GM19468 (cell line): ENCODE measurements at regions not wholly inside any gene's neighbourhood (a gene's known extent, or its start where the extent isn't known, plus 50 kb on each side); places are given as distances from the start of the nearest gene placed in this dataset.

Experiments used
- ATAC-seq: cut with Tn5 transposase; IDR thresholded peaks from one replicate; pipeline ENCODE4 v1.9.1; 2021; ENCODE audit warnings: mild to moderate bottlenecking, moderate library complexity, moderate number of reproducible peaks; ENCODE audit not compliant: unreplicated experiment; ENCODE audit errors: extremely low read depth

DNA sequence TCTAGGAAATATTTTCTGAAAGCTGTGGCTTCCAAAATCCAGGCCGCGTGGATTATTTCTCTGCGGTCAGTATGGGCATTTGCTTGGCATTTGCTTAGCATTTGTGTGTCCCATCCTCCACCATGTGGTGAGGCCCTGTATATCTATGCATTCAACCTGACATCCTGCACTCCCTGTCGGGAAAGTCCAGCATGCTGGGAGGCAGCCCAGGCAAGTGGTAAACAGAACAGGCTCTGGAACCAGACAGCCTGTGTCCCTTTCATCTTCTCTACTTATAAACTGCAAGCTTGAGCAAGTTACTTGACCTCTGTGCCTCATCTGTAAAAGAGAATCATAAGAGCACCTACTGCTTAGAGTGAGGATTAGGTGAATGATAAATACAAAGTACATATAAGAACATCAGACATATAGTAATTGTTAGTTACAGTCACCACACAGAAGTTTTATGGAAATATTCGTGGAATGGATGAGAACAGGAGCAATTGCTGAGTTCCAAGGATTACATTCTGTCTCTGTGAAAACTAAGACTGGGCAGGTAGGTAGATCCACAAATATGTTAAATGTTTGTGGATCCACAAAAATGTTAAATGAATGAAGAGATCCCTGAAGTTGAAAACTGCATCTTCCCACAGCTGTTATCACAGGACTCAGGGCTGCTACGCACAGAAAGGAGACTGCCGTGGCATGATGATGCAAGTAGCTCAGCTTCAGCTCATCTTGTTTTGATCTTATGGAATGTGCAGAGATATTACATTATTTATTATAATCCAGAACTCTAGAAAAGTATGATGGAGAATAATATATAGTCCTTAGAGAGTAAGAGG is 317.0 kb upstream of the MMADHC start:
- no peak for ATAC-seq

DNA sequence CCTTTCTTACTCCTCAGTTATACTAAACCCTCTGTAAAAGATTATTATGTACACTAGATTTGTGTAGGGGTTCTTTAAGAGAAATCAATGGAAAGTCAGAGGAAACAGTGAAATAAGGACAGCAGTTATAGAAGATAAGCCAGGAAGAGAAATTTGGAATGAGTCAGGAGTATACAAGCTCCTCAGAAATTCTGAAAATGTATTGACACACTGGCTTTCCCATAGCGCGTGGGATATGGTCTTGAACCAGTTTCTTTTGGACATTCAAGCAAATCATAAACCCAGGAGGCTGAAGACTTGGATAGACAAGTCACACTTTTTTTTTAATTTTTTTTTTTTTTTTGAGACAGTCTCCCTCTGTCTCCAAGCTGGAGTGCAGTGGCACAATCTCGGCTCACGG is 316.1 kb upstream of the MMADHC start:
- ATAC-seq, result no peak

DNA sequence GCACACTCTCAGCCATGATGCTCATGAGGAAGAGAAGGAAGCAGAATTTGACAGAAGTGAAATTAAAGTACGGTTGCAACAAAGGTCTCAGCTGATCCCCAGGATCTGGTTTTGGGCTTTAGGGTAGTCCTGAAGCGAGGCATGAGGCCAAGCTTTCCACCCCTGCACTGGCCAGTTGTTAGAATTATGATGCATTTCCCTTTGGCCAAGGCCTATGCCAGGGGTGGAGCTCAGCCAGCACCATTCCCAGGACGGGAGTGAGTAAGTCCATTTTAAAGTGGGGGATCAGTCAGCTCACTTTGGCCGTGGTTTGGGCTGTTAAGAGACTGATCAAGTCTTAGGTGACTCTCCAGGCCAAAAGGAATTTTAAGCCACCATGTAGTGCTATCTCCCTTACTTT is 314.5 kb upstream of the MMADHC start:
- no peak for ATAC-seq

DNA sequence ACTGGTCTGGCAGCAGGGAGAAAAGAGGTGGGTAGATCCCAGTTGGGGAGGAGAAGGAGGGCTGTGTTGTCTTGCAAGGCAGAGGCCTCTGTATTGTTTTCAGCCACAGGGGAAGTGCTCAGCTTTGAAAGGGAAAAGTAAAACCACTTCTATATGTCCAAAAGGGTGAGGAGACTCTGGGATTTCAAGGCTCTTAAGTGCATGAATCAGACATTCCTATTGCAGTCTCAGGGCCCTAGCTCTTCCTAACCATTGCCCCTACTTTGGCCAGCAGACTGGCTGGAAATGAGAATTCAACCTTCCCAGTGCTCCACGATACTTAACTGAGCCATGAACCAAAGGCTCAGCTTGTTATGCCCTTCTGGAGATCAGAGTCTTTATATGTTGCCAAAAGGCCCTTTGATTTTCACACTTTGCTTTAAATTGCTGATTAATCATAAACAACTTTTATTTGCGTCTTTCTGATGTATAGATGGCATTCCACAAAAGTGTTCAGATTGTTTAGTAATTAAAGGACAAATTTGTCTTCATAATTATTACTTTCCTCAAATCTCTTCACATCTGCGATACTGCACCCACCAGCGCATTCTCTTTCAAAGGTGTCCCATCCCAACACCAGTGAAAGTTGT is 313.8 kb upstream of the MMADHC start:
- no peak for ATAC-seq

DNA sequence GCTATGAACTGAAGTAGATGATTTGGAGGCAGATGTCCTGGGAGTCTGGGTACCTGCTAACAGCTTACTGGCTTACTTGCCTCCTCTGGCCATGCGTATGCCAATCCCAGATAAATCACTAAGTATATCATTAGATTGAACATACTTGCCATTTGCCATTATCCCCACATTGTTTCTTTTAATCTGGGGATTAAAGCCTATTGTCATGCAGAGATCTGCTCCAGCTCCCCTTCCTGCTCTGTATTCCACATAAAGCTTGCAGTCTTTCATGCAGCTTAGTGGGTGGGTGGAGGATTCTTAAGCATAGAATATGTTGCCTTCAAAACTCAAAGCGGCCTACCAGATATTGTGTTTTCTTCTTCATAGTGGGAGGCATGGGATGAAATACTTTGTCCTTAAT is 311.8 kb upstream of the MMADHC start:
- no peak for ATAC-seq

DNA sequence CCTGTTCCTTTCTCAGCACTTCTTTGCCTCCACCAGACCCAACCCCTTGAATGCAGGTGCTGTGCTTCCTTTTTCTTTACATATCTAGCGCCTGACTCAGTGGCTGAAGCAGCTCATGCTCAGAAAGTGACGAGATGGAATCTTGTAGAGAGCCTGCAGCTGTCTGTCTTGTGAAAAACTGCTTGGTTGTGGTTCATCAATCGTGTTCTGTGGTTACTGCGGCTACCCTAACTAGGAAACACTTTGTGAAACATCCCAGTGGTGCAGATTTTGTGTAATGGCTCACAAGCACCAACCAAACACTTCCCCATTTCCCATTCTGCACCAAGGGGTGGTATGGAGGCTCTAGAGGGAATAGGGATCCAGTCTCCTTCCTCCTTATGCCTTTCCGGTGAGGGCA is 307.2 kb upstream of the MMADHC start:
- ATAC-seq, result no peak

DNA sequence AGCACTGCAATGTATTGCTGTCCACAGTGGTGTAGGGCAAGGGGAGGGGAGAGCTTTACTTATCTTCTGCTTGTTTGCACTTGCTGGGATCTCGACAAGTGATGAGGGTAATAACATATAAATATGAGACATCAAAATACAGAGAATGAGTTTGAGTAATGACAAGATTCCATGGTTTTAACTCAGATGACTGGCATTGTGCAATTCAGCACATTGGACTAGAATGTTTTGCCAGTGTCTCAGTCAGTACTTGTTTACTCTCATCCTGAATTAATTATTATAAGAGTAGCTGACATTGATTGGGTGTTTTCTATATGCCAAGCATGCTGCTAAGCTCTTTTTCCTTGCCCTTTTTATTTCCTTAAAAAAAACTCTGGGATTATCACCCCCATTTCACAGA is 306.7 kb upstream of the MMADHC start:
- no peak for ATAC-seq

DNA sequence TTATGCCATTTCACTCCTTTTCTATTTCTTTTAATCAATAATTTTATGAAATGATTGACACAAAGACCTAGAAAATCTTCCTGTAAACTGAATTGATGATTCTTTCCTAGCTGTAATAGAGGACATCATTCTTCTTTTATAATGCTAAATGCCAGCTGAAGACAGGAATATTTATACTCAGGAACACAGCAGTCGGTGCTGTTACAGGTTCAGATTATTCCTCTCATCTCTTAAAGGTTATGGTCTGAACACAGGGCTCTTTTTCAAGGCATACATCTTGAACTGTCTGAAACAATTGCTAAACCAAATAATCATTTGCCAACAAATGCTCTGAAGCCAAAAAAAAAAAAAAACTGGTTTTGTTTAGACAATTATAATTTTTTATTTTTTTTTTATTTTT is 305.0 kb upstream of the MMADHC start:
- no peak for ATAC-seq

DNA sequence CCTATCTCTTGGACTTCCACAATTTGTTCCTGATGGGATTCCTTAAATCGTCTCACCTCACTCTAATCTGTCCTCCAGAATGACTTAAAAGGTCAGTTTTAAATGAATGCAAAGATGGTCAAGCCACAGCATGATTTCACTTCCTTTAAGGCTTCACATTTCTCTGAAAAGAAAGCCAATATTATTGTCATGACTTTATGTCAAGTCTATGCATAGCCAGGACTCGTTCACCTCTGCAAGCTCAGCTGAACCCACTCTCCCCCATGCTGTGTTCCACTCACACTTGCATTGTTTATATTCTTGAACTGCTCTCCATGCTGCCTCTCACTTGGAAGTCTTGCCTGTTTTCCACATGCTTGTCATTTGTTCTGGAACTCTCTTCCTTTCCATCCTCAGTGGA is 298.4 kb upstream of the MMADHC start:
- ATAC-seq, result no peak

DNA sequence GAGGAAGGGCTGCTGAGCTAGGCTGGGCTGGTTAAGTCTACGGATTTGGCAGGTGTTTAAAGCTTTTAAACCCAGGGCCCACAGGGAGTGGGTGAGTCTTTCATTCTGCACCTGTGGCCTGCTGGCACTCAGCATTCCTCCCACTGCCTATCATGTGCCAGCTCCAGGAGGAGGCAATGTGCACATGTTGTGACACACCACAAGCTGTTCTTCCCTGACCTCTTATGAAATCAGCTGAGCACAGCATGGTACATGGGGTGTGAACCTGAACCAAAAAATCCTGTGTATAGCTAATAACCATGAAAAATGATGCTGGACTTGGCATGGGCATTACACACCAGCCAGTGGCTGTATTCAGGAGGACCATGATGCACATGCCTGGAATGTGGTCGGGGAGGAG is 297.9 kb upstream of the MMADHC start:
- no peak for ATAC-seq

DNA sequence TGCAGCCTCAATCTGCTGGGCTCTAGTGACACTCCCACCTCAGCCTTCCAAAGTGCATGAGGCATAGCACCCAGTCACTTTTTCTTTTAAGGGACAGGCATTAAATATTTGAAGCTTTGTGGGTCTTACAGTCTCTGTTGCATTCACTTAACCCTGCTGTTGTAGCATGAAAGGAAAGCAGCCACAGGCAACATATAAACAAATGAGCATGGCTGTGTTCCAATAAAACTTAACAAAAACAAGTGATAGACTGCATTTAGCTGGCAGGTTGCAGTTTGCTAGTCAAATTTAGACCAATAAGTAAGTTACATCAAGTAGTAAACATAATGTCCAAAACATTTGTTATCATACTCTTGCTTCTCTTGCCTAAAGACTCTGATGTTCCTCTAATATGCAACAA is 297.3 kb upstream of the MMADHC start:
- ATAC-seq, result no peak

DNA sequence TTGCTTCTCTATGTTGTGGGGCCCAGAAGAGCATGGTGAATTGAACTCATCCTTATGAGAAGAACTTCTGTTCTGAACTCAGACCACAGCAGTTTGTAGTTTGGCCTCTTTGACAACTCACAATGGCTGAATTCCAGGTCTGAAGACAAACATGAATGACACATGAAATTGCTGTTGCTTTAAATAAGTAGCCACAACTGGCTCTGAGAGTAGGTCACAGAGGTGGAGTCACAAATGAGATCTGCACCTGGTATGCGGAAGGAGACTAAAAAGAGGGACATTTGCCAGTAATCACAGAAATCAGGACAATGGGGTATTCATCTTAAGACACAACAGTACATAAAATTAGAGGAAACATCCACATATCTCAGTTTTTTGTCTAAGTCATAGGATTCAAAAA is 290.3 kb upstream of the MMADHC start:
- no peak for ATAC-seq

DNA sequence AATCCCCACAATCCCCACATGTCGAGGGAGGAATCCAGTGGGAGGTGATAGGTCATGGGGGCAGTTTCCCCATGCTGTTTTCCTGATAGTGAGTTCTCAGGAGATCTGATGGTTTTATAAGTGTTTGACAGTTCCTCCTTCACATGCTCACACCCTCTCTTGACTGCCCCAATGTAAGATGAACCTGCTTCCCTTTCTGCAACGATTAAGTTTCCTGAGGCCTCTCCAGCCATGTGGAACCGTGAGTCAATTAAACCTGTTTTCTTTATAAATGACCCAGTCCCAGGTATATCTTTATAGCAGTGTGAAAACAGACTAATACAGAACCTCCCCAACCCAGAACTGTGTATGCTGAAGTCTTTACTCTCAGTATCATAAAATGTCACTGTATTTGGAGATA is 289.5 kb upstream of the MMADHC start:
- no peak for ATAC-seq

DNA sequence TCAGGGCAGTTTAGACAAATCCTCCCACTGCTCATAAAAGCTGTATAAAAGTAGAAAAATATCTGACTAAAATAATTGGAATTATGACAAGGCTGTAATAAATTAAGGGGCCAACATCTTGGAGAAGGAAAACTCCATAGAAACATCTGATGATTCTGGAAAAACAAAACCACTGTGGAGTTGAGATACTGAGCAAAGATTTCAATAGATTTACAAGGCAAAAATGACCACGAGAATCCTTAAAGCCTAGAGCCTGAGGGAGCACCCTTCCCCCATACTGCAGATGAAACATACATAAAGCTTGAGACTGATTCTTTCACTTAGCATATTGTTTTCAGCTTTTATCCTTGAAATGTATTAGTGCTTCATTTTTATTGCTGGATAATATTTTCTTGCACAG is 286.4 kb upstream of the MMADHC start:
- ATAC-seq, result no peak

DNA sequence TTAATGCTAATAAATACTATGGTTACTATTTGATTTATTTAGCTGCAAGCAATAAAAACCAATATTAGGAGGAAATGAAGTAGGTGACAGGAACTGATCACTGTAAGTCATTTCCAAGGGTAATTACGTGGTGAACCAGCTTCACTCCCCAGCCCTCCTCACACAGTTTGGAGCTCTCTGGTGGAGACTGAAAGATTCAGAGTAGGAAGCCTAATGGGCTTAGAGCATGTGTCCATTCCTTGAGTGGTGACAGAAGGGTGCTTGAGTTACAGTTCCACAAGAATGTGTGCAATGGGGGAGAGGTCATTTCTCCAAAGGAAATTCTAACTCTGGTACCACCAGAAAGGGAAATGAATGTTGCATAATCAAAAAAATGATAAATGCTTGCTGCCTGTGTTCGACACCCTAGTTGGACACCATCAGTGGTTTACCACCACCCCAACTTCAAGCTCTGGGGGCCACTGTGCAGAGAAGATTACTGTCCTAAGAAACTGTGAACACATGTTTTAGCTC is 285.1 kb upstream of the MMADHC start:
- ATAC-seq, result no peak

DNA sequence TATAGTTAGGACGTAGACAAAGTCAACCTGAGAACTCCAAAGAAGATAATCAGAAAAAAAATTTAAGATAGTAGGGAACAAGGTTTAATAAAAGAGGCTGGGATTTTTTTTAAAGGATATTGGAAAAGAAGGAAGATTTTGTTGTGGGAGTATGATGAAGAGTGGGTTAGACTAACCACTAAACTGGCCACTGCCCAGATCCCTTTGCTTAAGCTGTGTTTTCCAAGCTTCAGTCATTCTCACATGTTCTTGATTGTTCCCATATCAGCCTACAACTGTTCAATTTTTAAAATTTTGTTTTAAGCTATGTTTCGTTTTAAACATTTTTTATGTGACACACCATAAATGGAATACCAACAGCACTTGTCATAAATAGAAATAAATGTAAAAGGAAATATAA is 284.5 kb upstream of the MMADHC start:
- no peak for ATAC-seq

DNA sequence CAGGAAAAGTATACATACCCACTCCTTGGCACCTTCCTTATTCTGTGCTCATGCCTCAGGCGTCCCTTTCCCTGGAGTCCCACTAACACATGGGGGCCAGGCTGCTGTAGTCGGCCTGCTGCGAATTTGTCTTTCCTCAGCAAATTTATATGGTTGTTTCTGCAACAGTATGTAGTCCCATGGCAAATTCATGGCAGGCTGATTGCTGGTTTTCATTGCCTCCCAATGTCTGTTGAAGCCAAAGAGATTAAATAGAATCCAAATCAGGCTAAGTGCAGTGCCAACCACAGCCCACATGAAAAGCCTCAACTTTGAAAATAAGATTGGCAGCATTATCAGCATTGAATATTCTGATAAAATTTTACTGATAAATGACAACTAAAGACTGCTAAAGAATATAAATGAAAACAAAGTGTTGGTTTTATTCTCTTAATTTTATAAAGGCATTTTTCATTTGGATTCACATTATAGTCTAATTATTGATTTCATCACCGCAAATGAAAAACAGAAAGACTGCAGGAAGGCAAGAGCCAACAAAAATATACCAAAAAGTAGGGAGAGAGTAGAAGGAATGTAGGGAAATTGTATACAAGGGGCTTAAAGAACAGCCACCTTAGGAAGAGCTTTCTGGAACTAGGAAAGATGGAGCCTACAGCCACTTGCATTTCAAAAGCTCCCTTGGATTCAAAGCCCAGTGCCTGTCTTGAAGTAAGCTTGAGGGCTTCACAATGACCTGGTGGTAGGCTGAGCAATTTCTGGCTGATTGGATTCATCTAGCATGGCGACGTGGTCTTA is 283.7 kb upstream of the MMADHC start:
- no peak for ATAC-seq

DNA sequence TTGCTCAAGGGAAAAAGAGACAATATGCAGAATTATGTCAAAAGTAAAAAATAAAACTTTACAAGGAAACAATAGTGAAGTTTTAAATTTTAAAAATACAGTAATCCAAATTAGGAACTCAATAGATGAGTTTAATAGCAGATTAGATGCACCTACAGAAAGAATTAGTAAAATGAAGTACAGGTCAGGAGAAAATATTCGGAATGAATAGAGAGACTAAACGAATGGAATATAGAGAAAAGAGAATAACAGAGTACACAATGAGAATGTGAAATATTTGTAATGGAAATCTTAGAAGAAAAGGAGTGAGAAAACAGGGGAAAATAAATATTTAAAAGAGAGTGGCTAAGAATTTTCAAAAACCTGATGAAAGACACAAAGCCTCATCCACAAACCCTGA is 275.7 kb upstream of the MMADHC start:
- ATAC-seq, result no peak

DNA sequence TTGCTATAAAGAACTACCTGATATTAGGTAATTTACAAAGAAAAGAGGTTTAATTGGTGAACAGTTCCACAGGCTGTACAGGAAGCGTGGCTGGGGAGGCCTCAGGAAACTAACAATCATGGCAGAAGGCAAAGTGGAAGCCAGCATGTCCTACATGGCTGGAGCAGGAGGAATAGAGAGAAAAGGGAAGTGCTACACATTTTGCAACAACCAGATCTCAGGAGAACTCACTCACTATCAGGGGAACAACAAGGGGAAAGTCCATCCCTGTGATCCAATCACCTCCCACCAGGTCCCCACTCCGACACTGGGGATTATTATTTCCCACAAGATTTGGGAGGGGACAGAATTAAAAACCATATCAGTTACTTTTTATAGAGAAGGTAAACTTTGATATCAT is 273.5 kb upstream of the MMADHC start:
- no peak for ATAC-seq

DNA sequence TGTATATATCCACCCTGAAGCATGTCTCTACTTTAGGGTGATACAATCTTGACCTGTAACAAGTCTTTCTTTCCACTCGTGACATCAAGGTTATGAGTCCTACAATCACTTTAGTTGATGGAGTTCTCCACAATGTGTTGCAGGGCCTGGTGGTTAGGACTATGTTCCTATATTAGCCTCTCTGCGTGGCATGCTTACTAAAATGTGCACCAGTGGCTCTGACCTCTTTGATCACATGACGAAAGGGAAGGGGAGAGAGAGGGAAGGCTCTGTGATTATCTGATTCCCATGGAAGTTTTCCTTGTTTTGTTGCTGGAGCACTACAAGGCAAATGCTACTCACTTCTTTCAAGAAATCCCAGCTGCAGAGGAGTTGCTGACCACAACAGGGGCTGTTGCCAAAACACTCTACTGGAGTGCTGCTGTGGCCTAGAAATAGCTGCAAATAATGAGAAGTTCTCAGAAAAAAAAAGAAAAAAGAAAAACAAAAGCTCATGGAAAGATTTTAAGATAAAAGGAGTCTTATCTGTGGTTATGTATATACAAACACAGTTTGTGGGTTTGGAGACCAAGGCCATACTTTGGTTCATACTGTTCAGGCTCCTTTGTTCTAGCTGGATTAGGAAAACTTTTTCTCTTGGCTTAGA is 272.8 kb upstream of the MMADHC start:
- no peak for ATAC-seq
